Liver (tissue), 3 donors: ENCODE measurements at regions not wholly inside any gene's neighbourhood (a gene's known extent, or its start where the extent isn't known, plus 50 kb on each side); places are given as distances from the start of the nearest gene placed in this dataset.

Experiments
- CTCF ChIP-seq: fragments of 150-350 bp; IDR thresholded peaks from 2 replicates; pipeline ENCODE4 v1.5.1; 2017; ENCODE audit warnings: improper control_type of control experiment, low read depth, low read length; ENCODE audit not compliant: missing input control
- JUND ChIP-seq, 2 donors: IDR thresholded peaks; 2 replicates each; pipeline ENCODE4 v1.6.1; 2016; ENCODE audit warnings: antibody characterized with exemption in 2 of 2
- NR2F2 ChIP-seq: IDR thresholded peaks from 2 replicates; pipeline ENCODE4 v1.6.1; 2016; ENCODE audit warnings: antibody characterized with exemption
- RAD21 ChIP-seq, 2 donors: IDR thresholded peaks; 2 replicates each; pipeline ENCODE4 v1.6.1; 2016; ENCODE audit warnings: antibody characterized with exemption in 2 of 2, mild to moderate bottlenecking in 2 of 2
- TAF1 ChIP-seq: conservative IDR thresholded peaks from 2 replicates; pipeline ENCODE4 v1.6.1; 2016; ENCODE audit warnings: antibody characterized with exemption, mild to moderate bottlenecking
- TF ChIP-seq, protein P1 (sequence below): IDR thresholded peaks from 2 replicates; pipeline ENCODE4 v1.6.1; 2016; ENCODE audit warnings: antibody characterized with exemption
- donor health status: healthy.
- donor health status: healthy.

DNA sequence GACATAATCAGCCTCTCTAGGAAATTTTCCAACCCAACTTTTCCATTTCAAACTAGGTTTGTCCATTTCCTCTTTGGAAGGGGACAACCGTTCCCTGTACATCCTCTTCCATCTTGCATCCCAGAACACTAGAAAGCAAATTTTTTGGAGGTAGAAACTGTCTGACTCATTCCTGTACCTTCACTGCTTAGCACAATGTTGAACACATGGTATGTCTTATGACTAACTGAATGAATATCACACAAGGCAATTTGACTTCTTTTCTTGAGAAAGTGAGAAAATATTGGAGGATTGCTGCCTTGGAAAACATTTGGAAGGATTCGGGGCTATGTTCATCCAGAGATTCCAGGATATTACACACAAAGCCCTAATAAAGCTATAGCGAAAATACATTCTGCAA, 289.1 kb downstream of the FGFR2 start:
- TF ChIP-seq CTCF (no peak), RAD21 (IDR thresholded peaks at IDR 0.05) (no peak), TAF1 (no peak), JUND (IDR thresholded peaks at IDR 0.05) (no peak), NR2F2 (no peak)
- TF ChIP-seq, protein P1, sequence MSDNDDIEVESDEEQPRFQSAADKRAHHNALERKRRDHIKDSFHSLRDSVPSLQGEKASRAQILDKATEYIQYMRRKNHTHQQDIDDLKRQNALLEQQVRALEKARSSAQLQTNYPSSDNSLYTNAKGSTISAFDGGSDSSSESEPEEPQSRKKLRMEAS, result no peak
